C4-2B (cell line): ENCODE measurements at regions not wholly inside any gene's neighbourhood (a gene's known extent, or its start where the extent isn't known, plus 50 kb on each side); places are given as distances from the start of the nearest gene placed in this dataset.

ENCODE experiments used
- CTCF ChIP-seq: fragments of 450-650 bp; conservative IDR thresholded peaks from 2 replicates; pipeline ENCODE4 v1.5.1; 2017; ENCODE audit warnings: mild to moderate bottlenecking
- ZFX ChIP-seq: fragments of 450-650 bp; IDR thresholded peaks from 2 replicates; pipeline ENCODE4 v1.6.1; 2017

DNA sequence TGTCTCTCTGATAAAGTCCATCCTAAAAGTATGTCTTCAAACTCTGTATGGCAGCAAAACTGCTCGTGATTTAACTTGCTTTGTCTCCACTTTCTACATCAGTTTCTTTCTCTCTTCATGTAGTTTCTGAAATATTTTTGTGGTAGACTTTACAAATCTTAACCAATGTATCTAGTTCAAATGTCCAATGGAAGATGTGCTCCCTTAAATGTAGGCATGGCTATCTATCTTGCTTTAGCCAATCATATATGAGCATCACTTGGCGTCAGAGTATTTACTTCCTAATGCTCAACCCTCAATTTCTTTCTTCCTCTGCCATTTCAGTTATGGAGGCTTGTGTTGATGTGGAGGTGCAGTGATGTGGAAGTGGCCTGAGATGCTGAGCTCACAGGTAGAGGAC is 206.1 kb upstream of the ZNF608 start:
- TF ChIP-seq CTCF (no peak), ZFX (no peak)
